Bronchial epithelial cell (primary cell): ENCODE measurements at regions not wholly inside any gene's neighbourhood (a gene's known extent, or its start where the extent isn't known, plus 50 kb on each side); places are given as distances from the start of the nearest gene placed in this dataset.
A peak's percentile ranks its signal among the peaks of the same experiment; 100 is the strongest.

Source experiments
- DNase-seq: peaks from one replicate; pipeline ENCODE4 v3.0.0-alpha.2; 2010; ENCODE audit warnings: low read depth
- FAIRE-seq: peaks from 2 replicates; lab custom pipeline; 2011; peaks lifted over from hg19 to GRCh38; lab: Jason Lieb, UNC
- H3K27me3 ChIP-seq: 2 replicates; pipeline ENCODE4 v1.5.1; 2011; ENCODE audit warnings: low read length; ENCODE audit not compliant: control insufficient read depth, insufficient read depth
- H3K36me3 ChIP-seq: 2 replicates; pipeline ENCODE4 v1.5.1; 2011; ENCODE audit warnings: low read length; ENCODE audit not compliant: control insufficient read depth, insufficient read depth
- H3K4me3 ChIP-seq: 2 replicates; pipeline ENCODE4 v1.5.1; 2011; ENCODE audit warnings: mild to moderate bottlenecking, low read depth, low read length, control low read depth
- CTCF ChIP-seq: IDR thresholded peaks from 2 replicates; pipeline ENCODE4 v1.5.1; 2011; ENCODE audit warnings: mild to moderate bottlenecking, moderate library complexity, low read length, control low read depth, inconsistent platforms; ENCODE audit not compliant: insufficient read depth, severe bottlenecking

- Histone ChIP-seq H3K36me3 (no peaks in the 10 kb centered on the region), H3K27me3 (no peaks in the 10 kb centered on the region), H3K4me3 (no peak overlapping the region)
- no peak for FAIRE-seq
- no peak for TF ChIP-seq CTCF
- DNase-seq: no peak
Observed at GRCh38 chr4:27096142-27096824, 235.6 kb downstream of the STIM2 start.

- TF ChIP-seq CTCF: no peak
- no peaks in the 10 kb centered on the region for H3K36me3 ChIP-seq
- no peak overlapping the region for H3K4me3 ChIP-seq
- no peaks in the 10 kb centered on the region for H3K27me3 ChIP-seq
- no peak for DNase-seq
- no peak for FAIRE-seq
Observed at GRCh38 chr4:27098034-27098433, 237.4 kb downstream of the STIM2 start.

- DNase-seq (peak; percentile 67), FAIRE-seq (peak; percentile 73)
- no peak overlapping the region for H3K4me3 ChIP-seq
- no peaks in the 10 kb centered on the region for H3K27me3 ChIP-seq
- no peaks in the 10 kb centered on the region for H3K36me3 ChIP-seq
- TF ChIP-seq CTCF: no peak
Observed at GRCh38 chr4:27100713-27101112, 240.1 kb downstream of the STIM2 start.

- DNase-seq (no peak), FAIRE-seq (no peak)
- no peak for TF ChIP-seq CTCF
- Histone ChIP-seq H3K36me3 (no peaks in the 10 kb centered on the region), H3K4me3 (no peak overlapping the region), H3K27me3 (no peaks in the 10 kb centered on the region)
Observed at GRCh38 chr4:27101126-27101525, 240.5 kb downstream of the STIM2 start.

GRCh38 chr4:27101561-27101960 lies 240.9 kb downstream of the STIM2 start:
- FAIRE-seq: no peak
- no peak for TF ChIP-seq CTCF
- H3K4me3 ChIP-seq: no peak overlapping the region
- H3K36me3 ChIP-seq: no peaks in the 10 kb centered on the region
- no peak for DNase-seq
- H3K27me3 ChIP-seq: no peaks in the 10 kb centered on the region

DNA sequence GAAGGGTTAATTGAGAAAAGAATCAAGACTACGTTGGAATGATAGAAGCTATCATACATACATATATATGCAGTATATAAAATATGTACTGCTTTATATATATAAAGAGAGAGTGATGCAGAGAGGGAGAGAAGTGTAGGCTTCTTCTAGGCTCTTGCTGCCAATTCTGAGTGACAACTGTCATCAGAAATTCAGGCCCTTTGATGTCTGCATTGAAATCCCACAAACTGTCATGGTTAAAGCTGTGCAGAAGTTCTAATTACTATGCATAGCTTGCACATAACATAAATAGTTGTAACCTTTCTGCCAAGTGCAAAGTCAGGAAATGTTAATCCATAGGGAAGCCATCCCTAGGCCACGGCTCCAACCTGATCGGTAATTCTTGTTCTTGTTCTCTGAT lies 251.0 kb downstream of the STIM2 start:
- no peak for TF ChIP-seq CTCF
- DNase-seq (no peak), FAIRE-seq (no peak)
- Histone ChIP-seq H3K4me3 (no peak overlapping the region), H3K27me3 (no peaks in the 10 kb centered on the region), H3K36me3 (no peaks in the 10 kb centered on the region)
